Heart left ventricle (tissue), 13 donors: ENCODE measurements at regions not wholly inside any gene's neighbourhood (a gene's known extent, or its start where the extent isn't known, plus 50 kb on each side); places are given as distances from the start of the nearest gene placed in this dataset.
A peak's percentile ranks its signal among the peaks of the same experiment; 100 is the strongest.

Source experiments
- CTCF ChIP-seq, 12 donors: fragments of 200-600 bp; sonication (generic) in 4 of 12; IDR thresholded peaks; one replicate each; pipeline versions ENCODE4 v1.5.0 to v1.8.0; 2018 to 2022; ENCODE audit warnings: antibody characterized with exemption in 12 of 12, mild to moderate bottlenecking in 5 of 12
- POLR2A ChIP-seq, 2 donors: fragments of 450-650 bp; IDR thresholded peaks; one replicate each; pipeline ENCODE4 v1.6.1; 2017; ENCODE audit warnings: antibody characterized with exemption in 2 of 2, mild to moderate bottlenecking in 2 of 2, moderate library complexity in 2 of 2
- donor health status: ischemic (EF 13 %, LVEDD 7.1; RV severe dilation, severe dysfunction).
- donor health status: DM: no; HTN: yes; CAD: no.
- donor health status: DM: no; HTN: no; CAD: no.
- donor health status: ischemic (EF 25% LVEDD 6.9; RV normal size, moderate dysfunction).
- donor health status: ischemic (EF 25% LVEDD 5.7; RV mildly dilated, moderate dysfunction).
- donor health status: ischemic (EF 35%, LVEDD 5.7; RV mildly dilated, moderate dysfunction).
- donor health status: nonischemic (EF 11% LVEDD 7.7; RV severe dilation, severe dysfunction).
- donor health status: DM: yes; HTN: yes; CAD: no.
- donor health status: PGD.
- donor health status: ischemic (EF 29% LVEDD 5.4; RV normal size, mild dysfunction).
- donor health status: nonischemic (EF 23%, LVEDD 6.1; RV moderate dilation, normal function).

DNA sequence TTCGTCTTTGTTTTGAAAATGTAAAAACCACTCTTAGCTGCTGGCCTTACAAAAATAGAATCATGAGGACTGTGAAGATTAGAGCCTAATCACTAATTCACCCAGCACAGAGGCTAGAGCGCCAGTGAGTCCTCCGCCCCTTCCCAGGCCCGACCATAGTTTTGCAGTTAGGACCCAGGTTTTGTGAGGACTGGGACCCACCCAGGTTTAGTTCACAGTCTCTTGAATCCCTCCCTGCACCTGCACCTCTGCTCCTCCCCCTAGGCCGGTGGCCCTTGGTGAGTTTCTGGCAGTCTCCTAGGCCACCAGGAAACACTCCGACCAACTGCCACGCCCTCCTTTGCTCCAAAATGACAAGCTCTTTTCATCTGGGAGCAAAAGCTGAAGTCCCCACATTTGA is 136.0 kb upstream of the CCDC54 start:
- TF ChIP-seq CTCF (IDR thresholded peaks at IDR 0.05): peak in 2 of 12 donors; percentile 4 to 21
- TF ChIP-seq POLR2A (IDR thresholded peaks at IDR 0.05): no peak
